Fibroblast of skin of scalp (primary cell): ENCODE measurements at regions not wholly inside any gene's neighbourhood (a gene's known extent, or its start where the extent isn't known, plus 50 kb on each side); places are given as distances from the start of the nearest gene placed in this dataset.
A peak's percentile ranks its signal among the peaks of the same experiment; 100 is the strongest.
"Not testable (repeated sequence)": the region's sequence is repeated elsewhere in the genome, so short reads cannot be mapped to it uniquely, and the experiment has no call there.

Experiments
- DNase-seq: peaks from one replicate; pipeline ENCODE4 v3.0.0-alpha.2; 2013

- DNase-seq, result peak; percentile 39
Measured at GRCh38 chr3:174541708-174542315, 317.3 kb upstream of the NAALADL2 start.

- DNase-seq, result peak; percentile 4
Measured at GRCh38 chr3:174547801-174548435, 311.2 kb upstream of the NAALADL2 start.

GRCh38 chr3:174548841-174549623, 310.1 kb upstream of the NAALADL2 start:
- no peak for DNase-seq

DNA sequence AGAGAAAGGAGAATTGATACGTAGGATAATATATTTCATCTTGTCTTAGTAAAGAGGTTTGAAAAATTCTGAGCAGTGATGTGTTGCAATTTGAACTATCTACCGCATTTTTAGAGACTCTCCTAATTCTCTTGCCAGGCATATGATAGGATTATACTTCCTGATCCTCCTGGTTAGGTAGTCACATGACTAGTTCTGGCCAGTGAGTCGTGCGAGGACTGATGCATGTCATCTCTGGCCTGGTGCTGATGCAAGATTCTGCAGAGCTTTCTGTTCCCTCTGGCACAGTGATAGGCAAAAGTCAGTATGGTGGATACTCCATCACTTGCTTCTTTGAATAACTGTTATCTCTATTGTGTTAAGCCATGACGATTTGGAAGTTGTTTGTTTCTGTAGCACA, 277.6 kb upstream of the NAALADL2 start:
- peak; percentile 11 for DNase-seq

DNA sequence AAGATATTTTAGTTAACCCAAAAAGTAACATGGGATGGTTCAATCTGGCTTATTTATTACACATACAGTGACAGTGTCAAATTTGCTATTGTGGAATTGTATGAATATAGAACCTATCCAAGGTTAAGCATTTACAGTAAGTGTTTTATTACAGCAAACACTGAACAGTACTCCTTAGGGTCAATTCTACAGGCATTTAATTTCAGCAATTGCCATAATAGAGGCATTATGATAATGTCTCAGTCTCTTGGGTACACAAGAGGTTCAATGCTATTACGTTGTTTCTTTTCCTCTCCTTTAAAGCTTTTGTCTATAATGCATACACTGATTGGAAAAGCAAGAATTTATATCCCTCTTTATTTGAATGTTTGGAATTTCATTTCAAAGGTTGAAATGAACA, 275.7 kb upstream of the NAALADL2 start:
- no peak for DNase-seq

- not testable (repeated sequence) for DNase-seq
Measured at GRCh38 chr3:174587137-174587536, 272.0 kb upstream of the NAALADL2 start.

- no peak for DNase-seq
Measured at GRCh38 chr3:174596447-174596982, 262.6 kb upstream of the NAALADL2 start.

GRCh38 chr3:174598885-174599439, 260.2 kb upstream of the NAALADL2 start:
- no peak for DNase-seq

DNA sequence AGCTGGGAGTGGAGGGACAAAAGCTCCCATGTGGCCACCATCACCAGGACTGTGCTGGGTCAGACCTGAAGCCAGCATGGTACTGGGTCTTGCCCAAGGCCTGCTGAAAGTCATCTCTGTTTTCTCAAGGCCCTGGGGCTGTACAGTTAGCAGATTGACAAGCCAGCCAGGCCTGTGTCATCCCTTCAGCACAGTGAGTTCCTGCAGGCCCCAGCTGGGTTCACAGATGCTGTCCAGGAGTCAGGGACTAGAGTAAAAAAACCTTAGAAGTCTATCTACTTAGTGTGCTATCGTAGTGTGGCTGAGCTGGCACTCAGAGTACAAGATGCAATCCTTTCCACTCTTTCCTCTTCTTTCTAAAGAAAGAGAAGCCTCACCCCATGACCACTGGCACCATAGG, 246.0 kb upstream of the NAALADL2 start:
- DNase-seq, result no peak

GRCh38 chr3:174614036-174614435, 245.1 kb upstream of the NAALADL2 start:
- peak; percentile 38 for DNase-seq

DNA sequence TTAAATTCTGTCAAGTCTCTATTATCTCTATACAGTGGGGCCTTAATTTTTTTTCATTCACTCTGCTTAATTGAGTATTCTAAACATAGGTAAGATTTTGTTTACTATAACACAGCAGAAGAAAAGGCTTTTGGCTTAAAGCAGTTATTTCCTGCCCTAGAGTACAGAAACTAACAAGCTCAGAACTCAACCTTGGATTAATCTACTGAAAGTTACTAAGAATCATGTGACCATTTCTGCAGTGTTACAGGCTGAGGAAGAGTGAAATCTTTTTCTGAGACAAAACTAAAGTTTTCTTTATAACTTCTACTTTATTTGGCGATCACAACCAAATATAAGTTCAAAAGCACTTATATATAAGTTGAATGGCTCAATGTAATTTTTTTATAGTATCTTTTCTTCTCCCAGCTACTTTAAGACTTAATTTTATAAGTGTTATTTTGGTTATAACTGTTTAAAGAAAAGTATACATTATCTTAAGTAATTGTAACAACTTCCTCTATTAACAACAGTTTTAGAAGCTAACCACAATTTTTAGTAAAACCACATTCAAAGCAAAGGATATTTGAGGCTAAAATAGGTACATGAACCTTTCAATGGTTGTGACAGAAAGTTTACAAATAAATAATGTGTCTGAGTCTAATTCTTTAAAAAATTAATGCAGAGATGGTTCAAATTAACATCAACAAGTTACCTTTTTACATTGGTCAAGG, 240.6 kb upstream of the NAALADL2 start:
- no peak for DNase-seq

DNA sequence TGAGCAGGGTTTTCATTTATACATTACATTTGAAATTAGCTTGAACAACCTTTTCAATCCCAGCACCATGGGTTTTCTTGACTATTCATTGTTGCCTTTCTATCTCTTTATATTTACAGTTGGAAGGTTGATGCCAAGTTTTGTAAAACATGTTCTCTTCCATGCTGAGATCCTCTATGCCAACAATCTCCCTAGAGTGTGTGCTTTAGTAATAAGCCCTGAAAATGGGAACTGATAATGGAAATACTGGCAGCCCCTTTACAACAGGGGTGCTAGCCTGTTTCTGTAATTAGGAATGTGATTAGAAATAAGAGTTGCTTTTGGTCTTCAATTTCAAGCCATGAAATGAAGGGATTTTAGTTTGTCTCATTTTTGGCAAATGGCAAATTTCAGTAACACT, 239.9 kb upstream of the NAALADL2 start:
- DNase-seq, result no peak

- peak; percentile 15 for DNase-seq
Measured at GRCh38 chr3:174620138-174620537, 239.0 kb upstream of the NAALADL2 start.

- no peak for DNase-seq
Measured at GRCh38 chr3:174620855-174621472, 238.2 kb upstream of the NAALADL2 start.

- DNase-seq, result no peak
Measured at GRCh38 chr3:174633342-174633741, 225.8 kb upstream of the NAALADL2 start.

GRCh38 chr3:174636451-174636850, 222.7 kb upstream of the NAALADL2 start:
- no peak for DNase-seq

DNA sequence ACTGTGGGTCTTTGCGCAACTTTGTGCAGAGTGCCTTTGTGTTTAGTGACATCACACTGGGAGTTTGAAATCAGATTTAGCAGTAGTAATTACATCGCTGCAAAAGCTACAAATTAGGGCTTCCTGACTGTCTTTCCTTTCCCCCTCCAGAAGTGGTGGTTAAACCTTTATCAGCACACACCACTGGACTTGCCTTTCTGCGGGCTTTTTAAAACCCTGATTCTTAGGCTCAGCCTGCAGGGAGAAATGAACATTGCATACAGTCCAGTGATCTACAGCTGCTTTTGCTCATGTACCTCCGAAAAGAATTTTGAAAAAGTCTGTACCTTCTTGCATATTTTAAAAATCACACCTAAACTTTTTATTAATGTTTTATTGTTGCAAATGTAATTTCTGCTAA, 219.7 kb upstream of the NAALADL2 start:
- DNase-seq, result no peak

DNA sequence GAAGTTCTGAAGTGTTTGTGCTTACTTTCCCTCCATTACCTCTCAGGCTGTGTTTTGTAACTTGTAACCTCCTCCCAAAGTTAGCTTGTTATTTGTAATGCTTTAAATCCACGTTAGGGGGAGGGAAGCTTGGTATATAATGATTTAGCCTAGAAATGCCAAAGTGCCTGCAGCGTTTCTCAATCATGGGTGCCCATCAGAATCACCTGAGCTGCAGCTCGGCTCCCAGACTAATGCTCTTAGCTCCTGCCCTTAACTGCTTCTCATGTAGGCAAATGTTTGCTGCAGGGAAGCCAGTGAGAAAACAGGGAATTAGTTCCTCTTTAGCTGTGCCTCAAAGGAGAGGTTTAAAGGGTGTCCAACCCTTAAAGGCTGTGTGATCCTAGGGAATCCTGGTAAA, 219.2 kb upstream of the NAALADL2 start:
- DNase-seq, result no peak

DNA sequence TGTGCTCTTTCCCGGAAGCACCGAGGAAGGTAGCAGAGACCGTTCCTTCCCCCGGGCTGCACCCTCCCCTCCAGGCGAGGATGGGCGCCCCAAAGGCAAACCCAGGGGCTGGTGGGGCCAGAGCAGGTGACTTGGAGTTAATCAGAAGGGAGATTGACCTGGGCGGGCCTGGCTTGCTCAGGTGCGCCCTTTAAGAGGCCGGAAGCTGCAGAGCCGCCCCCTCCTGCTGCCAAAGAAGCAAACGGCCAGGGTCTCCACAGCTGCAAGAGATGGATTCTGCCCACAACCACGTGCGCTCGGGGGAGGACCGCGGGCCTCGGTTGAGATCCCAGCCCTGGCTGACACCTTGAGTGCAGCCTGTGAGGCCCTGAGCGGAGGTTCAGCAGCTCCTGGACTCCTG, 218.2 kb upstream of the NAALADL2 start:
- no peak for DNase-seq

- DNase-seq, result no peak
Measured at GRCh38 chr3:174644287-174644686, 214.8 kb upstream of the NAALADL2 start.

DNA sequence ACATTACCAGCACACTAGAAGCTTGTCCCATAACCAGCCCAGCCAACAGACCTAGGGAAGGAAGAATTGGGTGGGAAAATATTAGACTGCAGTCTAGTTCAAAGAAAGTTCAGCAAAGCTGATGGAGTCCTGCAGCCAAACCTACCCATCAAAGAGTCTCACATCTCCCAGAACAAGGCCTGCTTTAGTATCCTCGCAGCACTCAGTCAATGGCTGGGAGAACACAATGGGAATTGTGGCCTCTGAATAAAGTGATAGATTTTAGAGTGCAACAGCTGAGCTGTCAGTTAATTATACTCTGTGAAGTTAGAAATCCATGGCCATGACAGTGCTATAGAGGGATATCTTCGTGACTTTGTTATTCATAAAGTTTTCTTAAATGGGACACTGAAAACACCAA, 207.2 kb upstream of the NAALADL2 start:
- no peak for DNase-seq

DNA sequence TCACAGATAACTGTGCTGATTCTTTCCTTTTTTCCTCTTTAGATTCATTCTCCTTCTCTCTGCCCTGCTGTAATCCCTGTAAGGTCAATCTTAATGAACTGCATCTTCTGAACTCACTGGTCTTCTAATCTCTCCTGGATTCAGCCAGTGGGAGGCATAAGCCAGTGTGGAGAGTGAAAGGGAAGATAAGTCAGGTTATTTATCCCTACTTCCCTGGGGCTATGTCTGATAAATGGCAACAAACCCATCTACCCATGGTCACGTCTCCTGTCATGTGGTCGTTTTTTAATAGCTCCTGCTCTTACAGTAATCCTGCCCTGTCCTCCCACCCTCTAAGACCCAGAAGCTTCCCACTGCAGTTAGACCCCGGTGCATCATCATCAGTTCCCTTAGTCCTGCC, 199.6 kb upstream of the NAALADL2 start:
- DNase-seq, result no peak
